ENCODE measurements at regions not wholly inside any gene's neighbourhood (a gene's known extent, or its start where the extent isn't known, plus 50 kb on each side); places are given as distances from the start of the nearest gene placed in this dataset.

DNA sequence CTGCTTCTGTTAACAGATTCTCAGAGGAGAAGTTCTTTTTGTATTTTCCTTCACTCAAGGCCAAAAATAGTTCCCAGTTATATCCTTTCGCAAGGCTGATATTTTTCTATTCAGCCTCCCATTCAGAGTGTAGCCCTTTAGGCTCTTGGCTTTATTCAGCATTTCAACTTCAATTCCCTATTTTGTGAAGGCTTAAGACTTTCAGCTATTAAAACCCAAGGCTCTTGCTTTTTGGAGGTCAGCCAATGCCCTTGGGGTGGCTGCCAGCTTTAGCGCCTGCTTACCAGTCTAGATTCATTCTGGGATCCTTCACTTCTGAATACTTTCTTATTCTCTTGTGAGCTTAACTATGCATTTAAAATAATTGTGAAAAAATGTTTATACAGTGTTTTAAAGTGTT lies 57.3 kb upstream of the ADGRA3 start:
- no peaks in the 10 kb centered on the region for H3K79me2 ChIP-seq (ENCODE audit: low read length)
- H3K27ac ChIP-seq (ENCODE audit: low read length): no peak overlapping the region
- H3K9me3 ChIP-seq (ENCODE audit: low read length): peaks cover 19% of the 10 kb centered on the region
- no peaks in the 10 kb centered on the region for H4K20me1 ChIP-seq (ENCODE audit: insufficient read depth, low read depth, low read length)
- DNase-seq: no peak
- no peaks in the 10 kb centered on the region for H3K4me1 ChIP-seq (ENCODE audit: low read length)
- H2AFZ ChIP-seq (ENCODE audit: low read length): no peak overlapping the region
- no peaks in the 10 kb centered on the region for H3K36me3 ChIP-seq (ENCODE audit: insufficient read depth, low read length)
- H3K4me2 ChIP-seq (ENCODE audit: low read depth, low read length, poor library complexity, severe bottlenecking): no peak overlapping the region
- H3K9me2 ChIP-seq (replicated peaks; ENCODE audit: insufficient read depth, low read length): no peaks in the 10 kb centered on the region
- no peaks in the 10 kb centered on the region for H3K27me3 ChIP-seq (ENCODE audit: low read length)
- no peak overlapping the region for H3K4me3 ChIP-seq (ENCODE audit: low read length)
- no peak overlapping the region for H3K9ac ChIP-seq (ENCODE audit: low read length)

GRCh38 chr4:22573641-22574040 lies 57.8 kb upstream of the ADGRA3 start:
- Histone ChIP-seq H3K9me3 (ENCODE audit: low read length) (peaks cover 19% of the 10 kb centered on the region), H2AFZ (ENCODE audit: low read length) (no peak overlapping the region), H3K9me2 (replicated peaks; ENCODE audit: insufficient read depth, low read length) (no peaks in the 10 kb centered on the region), H3K4me1 (ENCODE audit: low read length) (no peaks in the 10 kb centered on the region), H3K9ac (ENCODE audit: low read length) (no peak overlapping the region), H3K36me3 (ENCODE audit: insufficient read depth, low read length) (0 out of 2 replicates have a peak, but pooled peaks cover 3% of the 10 kb centered on the region), H3K4me2 (ENCODE audit: low read depth, low read length, poor library complexity, severe bottlenecking) (no peak overlapping the region), H3K27me3 (ENCODE audit: low read length) (no peaks in the 10 kb centered on the region), H3K27ac (ENCODE audit: low read length) (no peak overlapping the region), H3K4me3 (ENCODE audit: low read length) (no peak overlapping the region), H3K79me2 (ENCODE audit: low read length) (no peaks in the 10 kb centered on the region), H4K20me1 (ENCODE audit: insufficient read depth, low read depth, low read length) (no peaks in the 10 kb centered on the region)
- no peak for DNase-seq

- Histone ChIP-seq H3K79me2 (ENCODE audit: low read length) (no peaks in the 10 kb centered on the region), H3K36me3 (ENCODE audit: insufficient read depth, low read length) (0 out of 2 replicates have a peak, but pooled peaks cover 3% of the 10 kb centered on the region), H3K4me3 (ENCODE audit: low read length) (no peak overlapping the region), H4K20me1 (ENCODE audit: insufficient read depth, low read depth, low read length) (no peaks in the 10 kb centered on the region), H3K4me2 (ENCODE audit: low read depth, low read length, poor library complexity, severe bottlenecking) (no peak overlapping the region), H3K27ac (ENCODE audit: low read length) (no peak overlapping the region), H3K9me2 (replicated peaks; ENCODE audit: insufficient read depth, low read length) (no peaks in the 10 kb centered on the region), H2AFZ (ENCODE audit: low read length) (no peak overlapping the region), H3K9ac (ENCODE audit: low read length) (no peak overlapping the region), H3K9me3 (ENCODE audit: low read length) (peaks cover 19% of the 10 kb centered on the region), H3K27me3 (ENCODE audit: low read length) (no peaks in the 10 kb centered on the region), H3K4me1 (ENCODE audit: low read length) (no peaks in the 10 kb centered on the region)
- DNase-seq: no peak
Measured at GRCh38 chr4:22574424-22574823, 58.6 kb upstream of the ADGRA3 start.

GRCh38 chr4:22574880-22575279 lies 59.0 kb upstream of the ADGRA3 start:
- DNase-seq: no peak
- H3K4me2 ChIP-seq (ENCODE audit: low read depth, low read length, poor library complexity, severe bottlenecking): no peak overlapping the region
- H2AFZ ChIP-seq (ENCODE audit: low read length): no peak overlapping the region
- peaks cover 14% of the 10 kb centered on the region for H3K9me3 ChIP-seq (ENCODE audit: low read length)
- no peak overlapping the region for H3K4me3 ChIP-seq (ENCODE audit: low read length)
- no peaks in the 10 kb centered on the region for H4K20me1 ChIP-seq (ENCODE audit: insufficient read depth, low read depth, low read length)
- H3K9me2 ChIP-seq (replicated peaks; ENCODE audit: insufficient read depth, low read length): no peaks in the 10 kb centered on the region
- no peaks in the 10 kb centered on the region for H3K4me1 ChIP-seq (ENCODE audit: low read length)
- no peaks in the 10 kb centered on the region for H3K27me3 ChIP-seq (ENCODE audit: low read length)
- H3K79me2 ChIP-seq (ENCODE audit: low read length): no peaks in the 10 kb centered on the region
- 0 out of 2 replicates have a peak, but pooled peaks cover 3% of the 10 kb centered on the region for H3K36me3 ChIP-seq (ENCODE audit: insufficient read depth, low read length)
- no peak overlapping the region for H3K27ac ChIP-seq (ENCODE audit: low read length)
- H3K9ac ChIP-seq (ENCODE audit: low read length): no peak overlapping the region

DNA sequence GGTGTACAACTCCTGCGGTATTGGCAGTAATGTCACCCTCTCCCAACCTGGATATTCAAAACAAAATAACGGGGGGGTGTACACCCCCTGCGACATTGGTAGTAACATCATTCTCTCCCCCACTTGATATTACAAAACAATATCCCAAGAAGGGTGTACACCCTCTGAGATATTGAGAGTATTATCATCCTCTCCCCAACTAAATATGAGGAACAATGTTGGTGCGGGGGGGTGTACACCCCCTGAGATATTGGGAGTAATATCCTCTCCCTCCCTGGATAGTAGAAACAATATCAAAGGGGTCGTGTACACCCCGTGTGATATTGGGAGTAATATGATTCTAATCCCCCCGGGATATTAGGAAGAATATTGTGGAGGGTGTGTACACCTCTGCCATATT lies 71.4 kb upstream of the ADGRA3 start:
- H3K4me1 ChIP-seq (ENCODE audit: low read length): no peaks in the 10 kb centered on the region
- no peaks in the 10 kb centered on the region for H3K9me3 ChIP-seq (ENCODE audit: low read length)
- H3K9me2 ChIP-seq (replicated peaks; ENCODE audit: insufficient read depth, low read length): no peaks in the 10 kb centered on the region
- H3K79me2 ChIP-seq (ENCODE audit: low read length): no peaks in the 10 kb centered on the region
- H3K9ac ChIP-seq (ENCODE audit: low read length): no peak overlapping the region
- H3K27ac ChIP-seq (ENCODE audit: low read length): no peak overlapping the region
- no peaks in the 10 kb centered on the region for H4K20me1 ChIP-seq (ENCODE audit: insufficient read depth, low read depth, low read length)
- H3K4me2 ChIP-seq (ENCODE audit: low read depth, low read length, poor library complexity, severe bottlenecking): no peak overlapping the region
- H3K27me3 ChIP-seq (ENCODE audit: low read length): no peaks in the 10 kb centered on the region
- no peak overlapping the region for H3K4me3 ChIP-seq (ENCODE audit: low read length)
- no peaks in the 10 kb centered on the region for H3K36me3 ChIP-seq (ENCODE audit: insufficient read depth, low read length)
- DNase-seq: no peak
- H2AFZ ChIP-seq (ENCODE audit: low read length): no peak overlapping the region

DNA sequence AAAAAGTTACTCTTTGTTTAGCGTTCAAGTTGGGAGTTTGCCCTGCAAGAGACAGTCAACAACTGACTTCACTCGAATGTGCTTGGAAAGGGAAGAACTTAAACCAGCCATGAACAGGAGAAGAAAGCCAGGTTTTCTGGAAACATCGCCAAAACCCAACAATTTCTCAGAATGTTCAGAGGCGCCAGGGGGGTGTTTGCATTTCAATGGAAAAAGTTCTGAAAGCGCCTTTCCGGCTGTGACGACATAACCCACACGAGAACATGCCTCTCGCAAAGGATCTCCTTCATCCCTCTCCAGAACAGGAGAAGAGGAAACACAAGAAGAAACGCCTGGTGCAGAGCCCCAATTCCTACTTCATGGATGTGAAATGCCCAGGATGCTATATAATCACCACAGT lies 78.1 kb upstream of the ADGRA3 start:
- H4K20me1 ChIP-seq (ENCODE audit: insufficient read depth, low read depth, low read length): no peaks in the 10 kb centered on the region
- H3K4me1 ChIP-seq (ENCODE audit: low read length): no peaks in the 10 kb centered on the region
- H3K9me3 ChIP-seq (ENCODE audit: low read length): no peaks in the 10 kb centered on the region
- H3K4me3 ChIP-seq (ENCODE audit: low read length): no peak overlapping the region
- no peak for DNase-seq
- no peak overlapping the region for H3K4me2 ChIP-seq (ENCODE audit: low read depth, low read length, poor library complexity, severe bottlenecking)
- H3K9me2 ChIP-seq (replicated peaks; ENCODE audit: insufficient read depth, low read length): no peaks in the 10 kb centered on the region
- no peak overlapping the region for H3K9ac ChIP-seq (ENCODE audit: low read length)
- H3K36me3 ChIP-seq (ENCODE audit: insufficient read depth, low read length): no peaks in the 10 kb centered on the region
- no peak overlapping the region for H2AFZ ChIP-seq (ENCODE audit: low read length)
- no peaks in the 10 kb centered on the region for H3K79me2 ChIP-seq (ENCODE audit: low read length)
- no peak overlapping the region for H3K27ac ChIP-seq (ENCODE audit: low read length)
- H3K27me3 ChIP-seq (ENCODE audit: low read length): no peaks in the 10 kb centered on the region

- Histone ChIP-seq H3K79me2 (ENCODE audit: low read length) (no peaks in the 10 kb centered on the region), H3K27me3 (ENCODE audit: low read length) (no peaks in the 10 kb centered on the region), H3K4me2 (ENCODE audit: low read depth, low read length, poor library complexity, severe bottlenecking) (no peak overlapping the region), H3K9me3 (ENCODE audit: low read length) (no peaks in the 10 kb centered on the region), H3K4me1 (ENCODE audit: low read length) (no peaks in the 10 kb centered on the region), H2AFZ (ENCODE audit: low read length) (no peak overlapping the region), H3K4me3 (ENCODE audit: low read length) (no peak overlapping the region), H4K20me1 (ENCODE audit: insufficient read depth, low read depth, low read length) (no peaks in the 10 kb centered on the region), H3K9ac (ENCODE audit: low read length) (no peak overlapping the region), H3K27ac (ENCODE audit: low read length) (no peak overlapping the region), H3K36me3 (ENCODE audit: insufficient read depth, low read length) (no peaks in the 10 kb centered on the region), H3K9me2 (replicated peaks; ENCODE audit: insufficient read depth, low read length) (no peaks in the 10 kb centered on the region)
- no peak for DNase-seq
Measured at GRCh38 chr4:22595684-22596083, 79.8 kb upstream of the ADGRA3 start.

DNA sequence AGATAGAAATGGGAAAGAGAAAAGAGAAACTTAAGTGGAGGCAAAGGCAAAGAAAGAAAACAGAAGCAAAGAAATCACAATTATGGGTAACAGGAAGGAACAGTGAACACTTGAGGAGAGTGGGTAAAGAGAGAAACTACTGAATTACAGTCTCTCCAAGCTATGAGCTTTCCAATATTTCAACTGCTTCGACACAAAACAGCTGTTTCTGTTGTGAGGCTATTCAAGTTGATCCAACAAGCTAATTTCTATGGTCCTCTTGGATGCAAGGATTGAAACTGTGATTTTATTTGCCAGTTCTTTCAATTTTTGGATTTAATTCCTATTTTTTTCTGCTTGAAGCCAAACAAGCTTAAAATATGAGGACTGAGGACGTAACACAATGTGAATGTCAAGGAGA lies 80.5 kb upstream of the ADGRA3 start:
- no peaks in the 10 kb centered on the region for H3K4me1 ChIP-seq (ENCODE audit: low read length)
- no peak overlapping the region for H3K4me2 ChIP-seq (ENCODE audit: low read depth, low read length, poor library complexity, severe bottlenecking)
- H3K36me3 ChIP-seq (ENCODE audit: insufficient read depth, low read length): no peaks in the 10 kb centered on the region
- H3K9ac ChIP-seq (ENCODE audit: low read length): no peak overlapping the region
- DNase-seq: no peak
- H4K20me1 ChIP-seq (ENCODE audit: insufficient read depth, low read depth, low read length): no peaks in the 10 kb centered on the region
- no peaks in the 10 kb centered on the region for H3K9me2 ChIP-seq (replicated peaks; ENCODE audit: insufficient read depth, low read length)
- H3K27ac ChIP-seq (ENCODE audit: low read length): no peak overlapping the region
- H3K27me3 ChIP-seq (ENCODE audit: low read length): no peaks in the 10 kb centered on the region
- no peaks in the 10 kb centered on the region for H3K79me2 ChIP-seq (ENCODE audit: low read length)
- no peaks in the 10 kb centered on the region for H3K9me3 ChIP-seq (ENCODE audit: low read length)
- H3K4me3 ChIP-seq (ENCODE audit: low read length): no peak overlapping the region
- H2AFZ ChIP-seq (ENCODE audit: low read length): no peak overlapping the region

DNA sequence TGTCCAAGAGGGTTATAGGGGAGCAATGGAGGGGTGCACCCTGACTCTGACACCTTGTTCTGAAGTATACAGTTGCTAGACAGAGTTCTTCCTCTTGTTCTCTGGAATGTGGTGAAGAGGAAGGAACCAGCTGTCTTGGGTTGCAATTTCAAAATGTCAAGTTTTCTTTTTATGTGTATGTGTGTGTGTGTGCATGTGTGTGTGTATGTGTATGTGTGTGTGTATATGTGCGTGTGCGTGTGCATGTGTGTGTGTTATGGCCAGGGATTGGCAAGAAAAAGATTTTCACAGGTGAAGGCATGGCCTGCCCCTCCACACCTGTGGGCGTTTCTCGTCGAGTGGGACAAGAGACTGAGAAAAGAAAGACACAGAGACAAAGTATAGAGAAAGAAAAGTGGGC lies 81.6 kb upstream of the ADGRA3 start:
- H3K9me2 ChIP-seq (replicated peaks; ENCODE audit: insufficient read depth, low read length): no peaks in the 10 kb centered on the region
- H2AFZ ChIP-seq (ENCODE audit: low read length): no peak overlapping the region
- H4K20me1 ChIP-seq (ENCODE audit: insufficient read depth, low read depth, low read length): no peaks in the 10 kb centered on the region
- no peaks in the 10 kb centered on the region for H3K4me1 ChIP-seq (ENCODE audit: low read length)
- H3K79me2 ChIP-seq (ENCODE audit: low read length): no peaks in the 10 kb centered on the region
- no peak overlapping the region for H3K9ac ChIP-seq (ENCODE audit: low read length)
- no peaks in the 10 kb centered on the region for H3K36me3 ChIP-seq (ENCODE audit: insufficient read depth, low read length)
- no peak for DNase-seq
- H3K9me3 ChIP-seq (ENCODE audit: low read length): no peaks in the 10 kb centered on the region
- no peak overlapping the region for H3K4me2 ChIP-seq (ENCODE audit: low read depth, low read length, poor library complexity, severe bottlenecking)
- H3K27ac ChIP-seq (ENCODE audit: low read length): no peak overlapping the region
- H3K27me3 ChIP-seq (ENCODE audit: low read length): no peaks in the 10 kb centered on the region
- no peak overlapping the region for H3K4me3 ChIP-seq (ENCODE audit: low read length)
